K562 (cell line): ENCODE measurements at regions not wholly inside any gene's neighbourhood (a gene's known extent, or its start where the extent isn't known, plus 50 kb on each side); places are given as distances from the start of the nearest gene placed in this dataset.

Source experiments
- BCLAF1 ChIP-seq, 2 experiments: fragments of 450-650 bp in 1 of 2; IDR thresholded peaks; 2 replicates each; pipeline ENCODE4 v1.6.1; 2011 to 2017; ENCODE audit warnings: low read depth in 2 of 2, antibody characterized with exemption in 1 of 2, borderline replicate concordance in 1 of 2, low read length in 1 of 2, mild to moderate bottlenecking in 1 of 2, mixed read lengths in 1 of 2; ENCODE audit not compliant: control insufficient read depth in 1 of 2
- DMBX1 ChIP-seq: fragments of 250-450 bp; sonication (Bioruptor Pico); IDR thresholded peaks from 2 replicates; pipeline ENCODE4 v1.8.0; 2022; ENCODE audit warnings: inconsistent platforms, mild to moderate bottlenecking, moderate library complexity, borderline replicate concordance
- KHSRP ChIP-seq: fragments of 450-650 bp; IDR thresholded peaks from 2 replicates; pipeline ENCODE4 v1.6.1; 2017
- TCFL5 ChIP-seq: fragments of 250-450 bp; sonication (Bioruptor Pico); conservative IDR thresholded peaks from 2 replicates; pipeline ENCODE4 v1.6.1; 2021; ENCODE audit warnings: mild to moderate bottlenecking, moderate library complexity, matching md5 sums
- ZBTB17 ChIP-seq: fragments of 450-650 bp; formaldehyde crosslinking; IDR thresholded peaks from 2 replicates; pipeline ENCODE4 v1.4.0; 2020; ENCODE audit warnings: mild to moderate bottlenecking
- ZNF407 ChIP-seq: fragments of 450-650 bp; IDR thresholded peaks from 2 replicates; pipeline ENCODE4 v1.6.1; 2016; ENCODE audit warnings: low read depth
- ZNF512 ChIP-seq: IDR thresholded peaks from 2 replicates; pipeline ENCODE4 v1.6.1; 2016; ENCODE audit warnings: missing genetic modification characterization, missing compliant biosample characterization

GRCh38 chr3:146682171-146682570, 77.0 kb upstream of the PLSCR5 start (continued):
- TF ChIP-seq ZNF407 (no peak), KHSRP (no peak), TCFL5 (CRISPR knock-in tag) (no peak), BCLAF1 (IDR thresholded peaks at IDR 0.05; ENCODE audit: borderline replicate concordance in 1 of 2, control insufficient read depth in 1 of 2, low read depth in 2 of 2, low read length in 1 of 2) (no peak), ZNF512 (no peak), DMBX1 (CRISPR knock-in tag) (no peak), ZBTB17 (no peak)
